Activated CD4-positive, alpha-beta T cell treated with anti-CD3 and anti-CD28 coated beads, Interleukin-10, Interleukin-2, amounts not matched to agents 100 ng/mL and 50 ng/mL, durations not matched to agents 16 hours and 8 hours (primary cell): ENCODE measurements at regions not wholly inside any gene's neighbourhood (a gene's known extent, or its start where the extent isn't known, plus 50 kb on each side); places are given as distances from the start of the nearest gene placed in this dataset.

Experiments used
- DNase-seq: peaks from one replicate; pipeline ENCODE4 v3.0.0-alpha.2; 2020

DNA sequence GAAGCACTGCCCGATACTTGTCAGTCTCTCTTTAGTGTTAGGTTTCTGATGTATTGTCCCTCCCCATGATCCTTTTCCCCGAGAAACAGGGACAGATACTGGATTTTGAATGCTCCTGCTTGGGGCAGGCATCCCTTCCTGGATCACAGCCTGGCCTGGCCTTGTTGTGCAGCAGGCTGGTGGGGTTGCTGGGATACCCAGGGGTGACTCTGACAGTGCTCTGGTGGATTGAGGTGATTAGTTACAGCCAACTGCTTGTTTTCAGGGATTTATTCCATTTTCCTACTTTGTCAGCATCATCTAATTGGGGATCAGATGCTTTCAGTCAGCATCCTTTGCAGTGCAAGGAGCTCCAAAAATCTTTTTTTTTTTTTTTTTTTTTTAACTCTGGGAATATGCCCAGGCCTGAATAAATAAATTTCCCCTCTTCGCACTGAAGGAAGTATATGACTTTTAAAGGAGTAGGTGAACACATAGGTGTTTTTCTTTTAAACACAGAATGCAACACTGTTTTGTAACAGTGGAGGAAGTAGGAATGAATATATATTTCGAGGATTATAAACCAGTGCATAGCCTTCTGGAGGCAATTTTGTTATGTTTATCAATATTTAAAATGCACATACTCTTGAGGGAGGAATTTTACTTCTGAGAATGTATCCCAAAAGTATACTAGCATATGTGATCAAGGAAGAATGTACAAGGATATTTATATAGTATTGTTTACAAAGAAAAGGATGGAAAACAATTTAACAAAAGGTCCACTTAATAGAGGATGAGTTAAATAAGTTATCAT is 127.3 kb upstream of the ELL2 start:
- no peak for DNase-seq

GRCh38 chr5:96087939-96088338 is 126.3 kb upstream of the ELL2 start:
- no peak for DNase-seq

DNA sequence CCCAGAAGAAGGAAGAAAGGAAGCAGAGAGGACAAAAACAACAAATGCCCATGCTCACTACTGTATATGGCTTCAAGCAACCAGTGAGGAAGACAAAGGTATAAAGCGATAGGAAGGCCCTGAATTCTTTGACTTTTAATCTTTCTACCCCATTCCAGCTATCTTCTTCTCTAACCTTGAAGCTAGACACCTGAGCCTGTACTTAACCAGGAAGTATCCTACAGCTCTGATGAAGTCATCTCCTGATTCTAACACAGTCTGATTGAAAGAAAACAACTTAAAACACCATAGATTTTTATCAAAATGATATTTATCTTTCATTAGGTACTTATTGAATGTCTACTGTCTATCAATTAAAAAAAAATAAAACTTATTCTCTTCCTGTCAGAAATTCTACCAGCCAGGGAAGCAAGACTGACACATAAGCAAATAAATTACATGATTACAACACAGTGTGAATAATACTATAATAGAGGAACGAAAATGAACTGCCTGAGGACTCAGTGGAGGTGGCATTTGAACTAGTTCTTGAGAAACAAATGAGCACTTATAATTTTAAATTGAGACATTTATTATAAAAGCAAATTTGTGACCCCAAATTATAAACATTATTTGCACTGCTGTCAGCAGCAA is 123.3 kb upstream of the ELL2 start:
- no peak for DNase-seq

GRCh38 chr5:96083361-96083881 is 121.8 kb upstream of the ELL2 start:
- DNase-seq, result peak; percentile 44

DNA sequence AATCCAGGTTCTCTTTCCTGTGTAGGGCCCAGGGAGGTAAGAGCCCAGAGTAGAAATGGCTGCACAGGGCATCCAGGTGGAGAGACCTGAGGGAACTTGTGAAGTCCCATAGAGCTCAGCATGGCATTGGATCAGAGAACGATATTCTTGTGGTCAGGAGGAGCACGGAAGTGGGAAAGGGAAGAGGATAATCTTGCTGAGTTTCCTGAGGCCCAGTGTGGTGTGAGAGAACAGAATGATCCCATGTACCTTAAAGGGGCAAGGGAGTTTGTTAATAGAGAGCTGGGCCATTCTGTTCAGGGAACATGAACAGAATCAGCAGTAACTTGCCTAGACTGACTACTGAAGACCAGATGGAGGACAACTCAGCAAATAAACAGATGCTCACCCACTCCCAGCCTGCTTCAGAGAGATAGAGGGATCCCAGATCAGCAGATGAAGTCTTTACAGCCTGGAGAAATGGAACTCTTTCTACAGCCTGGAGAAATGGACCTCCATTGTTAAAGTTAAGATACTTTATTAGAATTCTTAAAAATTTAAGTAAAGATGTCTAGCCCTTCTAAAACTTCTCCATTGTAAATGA is 119.7 kb upstream of the ELL2 start:
- DNase-seq, result no peak

- peak; percentile 40 for DNase-seq
These were observed 118.9 kb upstream of the ELL2 start for GRCh38 chr5:96080557-96080956.

GRCh38 chr5:96079962-96080361 is 118.3 kb upstream of the ELL2 start:
- DNase-seq, result no peak

- DNase-seq, result peak; percentile 86
These were observed 117.4 kb upstream of the ELL2 start for GRCh38 chr5:96079075-96079474.

- no peak for DNase-seq
These were observed 114.8 kb upstream of the ELL2 start for GRCh38 chr5:96076451-96076850.

DNA sequence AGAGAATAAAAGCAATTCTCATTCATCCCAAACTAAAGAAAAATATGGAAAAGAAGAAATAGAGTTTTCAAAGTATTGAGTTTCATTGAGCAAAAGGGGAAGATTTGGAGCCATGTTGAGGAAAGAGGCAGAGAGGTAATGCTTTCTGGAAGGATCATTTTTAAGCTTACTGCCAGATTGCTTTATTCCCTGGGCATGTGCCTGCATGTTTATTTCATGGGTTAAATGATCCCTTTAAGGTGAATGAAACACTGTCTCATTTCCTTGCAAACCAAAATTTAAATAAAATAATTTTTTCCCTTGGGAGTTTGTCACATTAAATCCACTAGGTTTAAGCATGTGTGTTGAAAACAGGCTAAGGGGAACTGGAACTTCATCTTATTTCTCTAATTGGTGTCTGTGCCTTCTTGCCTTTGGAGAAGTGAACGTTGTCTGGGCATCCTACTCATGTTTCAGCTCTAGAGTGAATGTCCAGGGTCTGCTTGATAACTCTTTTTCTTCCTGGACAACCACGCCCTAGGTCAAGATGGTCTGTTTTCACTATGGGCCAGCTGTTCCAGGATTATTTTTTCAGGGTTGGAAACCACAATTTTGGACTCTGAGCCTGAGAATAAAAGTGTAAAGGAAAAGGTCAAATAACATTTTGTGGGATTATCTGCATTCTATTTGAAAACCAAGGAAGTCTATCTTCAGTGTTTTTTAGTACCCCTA is 114.1 kb upstream of the ELL2 start:
- DNase-seq, result no peak

DNA sequence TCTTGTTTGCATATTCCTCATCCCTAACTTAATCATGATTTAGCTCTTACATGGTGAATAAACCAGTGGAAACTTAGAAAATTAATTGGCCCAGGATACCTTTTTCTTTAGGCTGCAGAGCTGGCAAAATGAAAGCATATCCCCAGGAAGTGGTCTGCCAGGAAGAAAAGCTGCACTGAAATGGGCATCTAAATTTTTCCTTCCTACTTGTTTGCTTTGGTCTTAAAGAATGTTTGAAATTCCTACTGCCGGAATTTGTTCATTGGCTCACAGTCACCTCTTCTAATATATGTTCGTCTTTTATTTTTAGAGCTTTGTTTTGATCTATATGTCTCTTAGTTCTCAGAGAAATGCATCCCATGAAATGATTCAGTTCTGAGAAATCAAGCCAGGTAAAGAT is 113.2 kb upstream of the ELL2 start:
- DNase-seq, result no peak

DNA sequence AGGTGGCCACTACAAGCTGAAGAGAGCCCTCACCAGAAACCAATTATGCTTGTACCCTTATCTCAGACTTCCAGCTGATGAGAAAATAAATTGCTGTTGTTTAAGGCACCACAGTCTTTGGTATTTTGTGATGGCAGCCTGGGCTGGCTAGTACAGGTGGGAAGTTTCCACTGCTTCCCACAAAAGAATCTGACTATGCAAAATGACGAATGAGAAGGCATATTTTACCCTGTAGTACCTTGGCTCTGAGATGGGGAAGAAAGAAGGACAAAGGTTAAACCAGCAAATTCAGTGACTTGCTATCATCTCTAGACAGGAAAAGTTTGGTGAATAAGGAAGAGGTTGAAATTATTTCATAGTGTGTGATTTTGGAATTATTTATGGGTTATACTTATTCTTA is 112.8 kb upstream of the ELL2 start:
- DNase-seq, result no peak

DNA sequence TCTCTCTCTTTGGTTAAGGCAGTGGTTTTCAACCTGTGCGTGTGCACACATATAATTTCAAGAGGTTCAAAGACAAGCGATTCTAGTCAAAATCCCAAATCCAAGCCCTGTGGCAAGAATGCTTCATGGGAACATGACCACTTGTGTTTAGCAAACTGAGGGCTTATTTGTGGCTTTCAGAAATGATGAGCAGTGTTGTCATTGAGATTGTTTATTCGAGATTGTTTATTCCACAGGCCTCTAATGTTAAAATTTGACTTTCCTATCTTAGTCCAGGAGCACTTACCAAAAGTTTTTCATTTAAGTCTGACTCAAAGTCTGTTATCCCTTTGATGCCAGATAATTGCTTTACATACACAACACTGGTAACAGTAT is 111.1 kb upstream of the ELL2 start:
- no peak for DNase-seq

GRCh38 chr5:96072138-96072790 is 110.6 kb upstream of the ELL2 start:
- DNase-seq, result no peak

GRCh38 chr5:96070622-96071225 is 109.1 kb upstream of the ELL2 start:
- no peak for DNase-seq

DNA sequence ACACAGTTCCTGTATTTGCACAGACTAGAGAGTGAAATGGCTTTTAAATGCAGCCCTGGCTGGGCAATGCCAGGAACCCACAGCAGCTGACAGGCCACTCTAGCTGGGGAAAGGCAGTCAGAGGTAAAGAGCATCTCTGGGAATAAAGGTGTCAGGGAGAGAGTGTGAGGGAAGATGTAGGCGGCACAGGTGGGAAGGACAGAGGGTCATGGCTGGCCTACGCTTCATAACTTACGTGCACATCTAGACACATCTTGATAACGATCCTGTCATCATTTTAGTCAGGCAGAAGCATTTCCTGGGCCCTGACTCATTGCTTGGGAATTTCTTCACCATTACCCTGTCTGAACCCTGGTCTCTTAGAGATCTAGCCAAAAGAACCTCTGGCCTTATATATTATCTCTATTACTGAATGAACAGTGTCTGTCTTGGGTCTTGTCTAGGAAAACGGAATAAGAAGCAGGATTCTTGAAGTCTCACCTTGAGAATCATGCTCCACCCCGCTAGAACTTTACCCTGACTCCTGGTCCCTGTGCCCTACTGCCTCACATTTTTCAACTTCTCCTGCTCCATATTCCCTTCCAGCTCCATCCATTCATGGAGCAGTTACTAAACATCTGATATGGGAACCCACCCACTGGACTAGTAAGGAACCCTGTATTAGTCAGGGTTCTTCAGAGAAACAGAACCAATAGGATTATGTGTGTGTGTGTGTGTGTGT is 106.4 kb upstream of the ELL2 start:
- DNase-seq, result peak; percentile 71

DNA sequence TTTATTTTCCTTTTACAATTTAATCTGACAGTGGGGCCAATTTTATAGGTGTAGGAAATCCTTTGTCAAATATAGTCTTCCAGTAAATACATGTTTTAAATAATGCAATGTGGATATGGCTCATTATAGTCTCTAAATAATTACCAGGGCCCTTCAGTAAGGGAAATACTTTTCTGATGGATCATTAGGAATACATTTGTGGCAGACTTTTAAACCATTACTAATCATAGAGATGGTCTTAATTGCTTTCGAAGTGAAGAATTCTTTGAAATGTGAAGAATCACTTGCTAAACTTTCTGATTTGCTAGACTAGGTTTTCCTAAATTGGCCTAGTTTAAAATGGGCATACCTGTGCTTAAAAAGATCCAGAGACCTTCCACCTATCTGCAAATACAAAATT is 105.6 kb upstream of the ELL2 start:
- DNase-seq, result no peak

- peak; percentile 32 for DNase-seq
These were observed 104.7 kb upstream of the ELL2 start for GRCh38 chr5:96066386-96066719.

DNA sequence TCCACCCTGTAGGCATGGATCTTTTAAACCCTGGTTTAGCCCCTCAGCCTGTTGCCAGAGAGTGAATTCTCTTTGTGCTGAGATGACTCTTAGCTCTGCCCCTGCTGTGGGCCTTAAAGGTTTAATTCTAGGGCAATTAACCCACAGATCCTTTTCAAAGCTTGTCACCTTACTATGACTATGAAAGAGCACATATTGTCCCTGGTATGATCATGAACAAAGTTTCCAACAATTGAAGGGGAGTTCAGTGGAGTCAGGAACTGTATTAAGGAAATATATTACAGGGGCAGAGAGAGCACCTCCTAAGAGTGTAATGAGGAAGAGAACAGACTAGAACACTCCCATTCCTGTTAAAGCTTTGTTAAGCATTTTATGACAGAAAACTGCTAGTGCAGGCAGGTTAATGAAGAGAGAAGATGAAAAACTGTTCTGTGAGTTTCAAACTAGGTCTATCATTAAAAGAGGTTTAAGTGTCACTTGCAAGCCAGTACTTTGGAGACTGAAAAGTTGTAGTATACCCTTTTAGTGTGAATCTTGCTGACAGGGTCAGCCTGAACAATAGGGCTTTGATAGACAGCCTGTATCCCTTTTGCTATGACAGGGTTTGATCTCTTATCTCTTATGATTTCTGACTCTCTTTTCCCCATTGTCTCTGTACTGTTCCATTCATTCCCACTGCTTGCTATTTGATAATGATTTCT is 104.2 kb upstream of the ELL2 start:
- DNase-seq, result peak; percentile 66

DNA sequence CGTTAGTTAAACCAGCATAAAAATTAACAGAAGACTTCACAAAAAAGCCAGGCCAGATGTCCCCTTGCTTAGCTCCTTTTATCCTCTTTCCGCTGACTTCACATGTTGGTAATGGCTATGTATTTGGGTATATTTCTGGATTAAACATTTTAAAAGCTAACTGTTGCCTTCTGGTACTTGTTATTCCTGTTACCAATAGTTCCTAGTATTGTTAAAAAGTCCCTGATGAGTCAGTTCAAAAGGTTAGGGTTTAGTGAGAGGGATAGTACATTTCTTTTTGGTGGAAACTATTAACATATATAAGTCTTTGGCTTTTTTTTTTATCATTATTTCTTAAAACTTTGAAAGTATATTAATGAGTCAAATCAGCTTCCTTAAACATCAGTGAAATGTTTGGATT is 103.2 kb upstream of the ELL2 start:
- DNase-seq, result peak; percentile 67

DNA sequence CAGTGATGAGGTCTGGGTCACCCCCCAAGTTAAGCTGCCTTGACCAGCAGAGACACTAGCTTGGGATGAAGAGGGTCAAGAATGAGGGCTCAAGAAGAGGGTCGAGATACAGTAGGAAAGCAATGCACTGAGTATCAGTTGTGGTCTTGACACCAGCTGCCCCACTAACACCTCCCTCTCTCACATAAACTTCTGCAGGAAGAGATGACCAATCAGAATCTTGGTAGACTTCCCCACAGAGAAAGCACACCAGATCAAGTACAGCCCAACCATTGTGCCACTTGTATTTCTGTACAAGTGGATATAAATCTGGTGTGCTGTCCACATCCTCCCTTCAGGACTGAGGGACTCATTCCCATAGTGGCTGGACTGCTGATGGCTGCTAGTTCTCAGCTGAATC is 101.2 kb upstream of the ELL2 start:
- DNase-seq, result no peak
